Loucy (cell line): ENCODE measurements at regions not wholly inside any gene's neighbourhood (a gene's known extent, or its start where the extent isn't known, plus 50 kb on each side); places are given as distances from the start of the nearest gene placed in this dataset.

ENCODE experiments used
- CTCF ChIP-seq: fragments of 200-600 bp; sonication (generic); conservative IDR thresholded peaks from 2 replicates; pipeline ENCODE4 v1.5.1; 2014; ENCODE audit warnings: mild to moderate bottlenecking, antibody characterized with exemption, low read length
- EZH2phosphoT487 ChIP-seq: fragments of 200-600 bp; IDR thresholded peaks from 2 replicates; pipeline ENCODE4 v1.6.1; 2018; ENCODE audit warnings: antibody characterized with exemption, mild to moderate bottlenecking, moderate library complexity, borderline replicate concordance

GRCh38 chr6:81821449-81821848 is 69.0 kb upstream of the TENT5A start:
- TF ChIP-seq CTCF (no peak), EZH2phosphoT487 (no peak)
